ENCODE measurements at regions not wholly inside any gene's neighbourhood (a gene's known extent, or its start where the extent isn't known, plus 50 kb on each side); places are given as distances from the start of the nearest gene placed in this dataset.

DNA sequence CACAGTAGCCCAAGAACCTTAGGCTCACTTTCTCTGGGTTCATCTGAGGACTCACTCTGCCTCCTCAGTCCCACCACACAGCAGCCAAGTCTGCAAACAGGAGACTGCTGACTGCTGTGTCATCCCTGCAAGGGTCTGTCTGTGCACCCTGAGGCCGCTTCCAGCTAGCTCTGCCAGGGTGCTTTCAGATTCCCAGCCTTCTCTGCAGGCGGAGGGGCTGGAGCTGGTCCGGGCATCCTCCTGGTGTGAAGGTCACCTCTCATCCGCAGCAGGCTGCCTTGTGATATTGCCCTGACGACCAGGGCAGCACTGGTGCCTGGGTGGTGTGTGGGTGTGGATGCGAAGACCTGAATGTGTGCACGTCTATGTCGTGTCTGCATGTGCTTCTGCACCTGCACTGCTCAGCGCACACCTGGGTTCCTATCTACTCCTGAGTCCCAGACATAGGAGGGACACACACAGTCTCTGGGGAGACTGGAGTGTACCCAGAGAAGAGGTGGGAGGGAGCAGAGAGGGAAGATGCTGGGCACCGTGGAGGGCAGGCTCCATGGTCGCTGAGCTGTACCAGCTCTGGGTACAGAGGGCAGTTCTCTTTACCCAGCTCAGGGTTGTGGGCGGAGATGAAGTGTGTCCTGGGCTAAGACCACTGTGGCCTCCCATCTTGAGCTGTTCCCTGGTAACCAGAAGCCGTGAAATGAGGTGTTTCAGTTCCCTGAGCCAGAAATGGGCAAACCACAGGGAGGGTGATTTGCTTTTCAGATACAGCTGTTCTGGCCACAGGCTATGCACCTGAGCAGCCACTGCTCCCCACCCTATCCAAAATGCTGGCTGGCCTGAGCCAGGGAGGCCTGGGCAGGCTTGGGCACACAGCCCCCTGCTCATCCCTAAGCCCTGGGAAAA, 160.9 kb upstream of the CSF3R start:
- intact Hi-C loops (cut with DNase I) = no loop called here
- Histone ChIP-seq H3K4me3 (no peak overlapping the region), H3K9me3 (no peaks in the 10 kb centered on the region), H3K36me3 (no peaks in the 10 kb centered on the region), H3K27me3 (peaks cover 0 to 41% (median 0%) of the 10 kb centered on the region in 4 donors), H3K4me1 (no peaks in the 10 kb centered on the region), H3K27ac (no peak overlapping the region)
- no peak for DNase-seq
- TF ChIP-seq, protein P1, sequence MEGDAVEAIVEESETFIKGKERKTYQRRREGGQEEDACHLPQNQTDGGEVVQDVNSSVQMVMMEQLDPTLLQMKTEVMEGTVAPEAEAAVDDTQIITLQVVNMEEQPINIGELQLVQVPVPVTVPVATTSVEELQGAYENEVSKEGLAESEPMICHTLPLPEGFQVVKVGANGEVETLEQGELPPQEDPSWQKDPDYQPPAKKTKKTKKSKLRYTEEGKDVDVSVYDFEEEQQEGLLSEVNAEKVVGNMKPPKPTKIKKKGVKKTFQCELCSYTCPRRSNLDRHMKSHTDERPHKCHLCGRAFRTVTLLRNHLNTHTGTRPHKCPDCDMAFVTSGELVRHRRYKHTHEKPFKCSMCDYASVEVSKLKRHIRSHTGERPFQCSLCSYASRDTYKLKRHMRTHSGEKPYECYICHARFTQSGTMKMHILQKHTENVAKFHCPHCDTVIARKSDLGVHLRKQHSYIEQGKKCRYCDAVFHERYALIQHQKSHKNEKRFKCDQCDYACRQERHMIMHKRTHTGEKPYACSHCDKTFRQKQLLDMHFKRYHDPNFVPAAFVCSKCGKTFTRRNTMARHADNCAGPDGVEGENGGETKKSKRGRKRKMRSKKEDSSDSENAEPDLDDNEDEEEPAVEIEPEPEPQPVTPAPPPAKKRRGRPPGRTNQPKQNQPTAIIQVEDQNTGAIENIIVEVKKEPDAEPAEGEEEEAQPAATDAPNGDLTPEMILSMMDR (IDR thresholded peaks at IDR 0.05) = no peak
- TF ChIP-seq POLR2A (IDR thresholded peaks at IDR 0.05) = no peak
- WGBS, 2 donors = 59 to 74% methylated on average over 4 to 11 of the region's 13 CpGs

DNA sequence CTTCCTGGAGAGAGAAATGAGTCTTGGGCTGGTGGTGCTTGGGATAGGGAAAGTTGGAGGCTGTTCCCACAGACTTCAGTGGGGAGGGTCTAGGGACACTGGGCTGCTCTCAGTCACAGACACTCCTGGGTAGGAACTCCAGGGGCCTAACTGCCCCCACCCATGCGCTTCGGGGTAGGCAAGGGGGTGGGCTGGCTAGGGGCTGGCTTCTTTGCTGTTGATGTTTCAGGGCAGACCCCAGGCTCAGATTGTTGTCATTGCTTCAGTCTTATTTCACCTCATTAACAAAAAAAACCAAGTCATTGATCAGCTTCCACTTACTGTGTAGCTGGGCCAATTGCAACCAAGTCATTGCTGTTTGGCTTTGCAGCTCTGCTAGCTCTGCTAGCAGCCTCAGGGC, 160.1 kb upstream of the CSF3R start:
- Histone ChIP-seq H3K27me3 (peaks cover 0 to 33% (median 0%) of the 10 kb centered on the region in 4 donors), H3K27ac (no peak overlapping the region), H3K4me3 (no peak overlapping the region), H3K36me3 (no peaks in the 10 kb centered on the region), H3K9me3 (no peaks in the 10 kb centered on the region), H3K4me1 (no peaks in the 10 kb centered on the region)
- 67% methylated on average over 2 of the region's 2 CpGs; no CpG with 5 or more reads in 1 of the 2 donors for WGBS, 2 donors
- DNase-seq = no peak
- TF ChIP-seq, protein P1 (IDR thresholded peaks at IDR 0.05) = no peak
- TF ChIP-seq POLR2A (IDR thresholded peaks at IDR 0.05) = no peak
- intact Hi-C loops (cut with DNase I) = no loop called here

DNA sequence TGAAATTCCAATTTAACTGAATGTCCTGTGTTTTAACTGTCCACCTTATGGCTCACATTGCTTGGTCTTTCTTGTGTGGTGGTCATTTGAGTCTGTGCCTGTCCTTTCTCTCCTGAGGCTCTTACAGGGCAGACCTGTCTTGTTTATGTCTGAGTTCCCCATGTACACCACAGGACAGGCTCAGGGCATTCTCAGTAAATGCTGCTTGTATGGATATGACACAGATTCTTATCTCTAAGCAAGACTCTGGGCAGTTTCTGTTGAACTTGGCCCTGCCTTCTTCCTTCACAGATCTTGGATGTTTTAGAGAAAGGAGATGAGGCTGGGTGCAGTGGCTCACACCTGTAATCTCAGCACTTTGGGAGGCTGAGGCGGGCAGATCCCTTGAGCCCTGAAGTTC, 159.1 kb upstream of the CSF3R start:
- TF ChIP-seq, protein P1 (IDR thresholded peaks at IDR 0.05) = no peak
- TF ChIP-seq POLR2A (IDR thresholded peaks at IDR 0.05) = no peak
- Histone ChIP-seq H3K4me1 (no peaks in the 10 kb centered on the region), H3K4me3 (no peak overlapping the region), H3K27me3 (peaks cover 0 to 33% (median 0%) of the 10 kb centered on the region in 4 donors), H3K36me3 (no peaks in the 10 kb centered on the region), H3K9me3 (no peaks in the 10 kb centered on the region), H3K27ac (no peak overlapping the region)
- intact Hi-C loops (cut with DNase I) = no loop called here
- no peak for DNase-seq
- WGBS, 2 donors = 80% methylated on average over 1 of the region's 1 CpG; no CpG with 5 or more reads in 1 of the 2 donors

DNA sequence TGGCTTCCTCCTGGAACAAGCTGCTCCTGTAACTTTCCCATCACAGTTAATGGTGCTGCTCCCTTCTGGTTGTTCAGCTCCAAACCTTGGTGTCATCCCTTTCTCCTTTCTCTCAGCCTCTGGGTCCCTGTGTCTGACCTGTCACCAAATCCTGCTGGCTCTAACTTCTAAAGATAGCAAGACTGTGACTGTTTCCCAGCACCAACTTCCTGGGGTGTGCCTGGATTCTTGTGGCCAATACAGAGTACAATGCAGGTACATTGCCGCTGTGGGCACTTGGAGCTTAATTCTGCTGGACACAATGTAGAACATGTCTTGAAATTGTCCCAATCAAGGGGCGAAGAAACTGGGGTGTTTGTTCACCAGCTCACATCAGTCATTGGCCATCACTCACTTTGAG, 156.7 kb upstream of the CSF3R start:
- Histone ChIP-seq H3K4me1 (no peaks in the 10 kb centered on the region), H3K9me3 (no peaks in the 10 kb centered on the region), H3K27ac (no peak overlapping the region), H3K36me3 (no peaks in the 10 kb centered on the region), H3K4me3 (no peak overlapping the region), H3K27me3 (peaks cover 0 to 31% (median 0%) of the 10 kb centered on the region in 4 donors)
- 80 to 100% methylated on average over 1 to 2 of the region's 2 CpGs for WGBS, 2 donors
- intact Hi-C loops (cut with DNase I) = no loop called here
- no peak for TF ChIP-seq POLR2A (IDR thresholded peaks at IDR 0.05)
- TF ChIP-seq, protein P1 (IDR thresholded peaks at IDR 0.05) = no peak
- DNase-seq = no peak

DNA sequence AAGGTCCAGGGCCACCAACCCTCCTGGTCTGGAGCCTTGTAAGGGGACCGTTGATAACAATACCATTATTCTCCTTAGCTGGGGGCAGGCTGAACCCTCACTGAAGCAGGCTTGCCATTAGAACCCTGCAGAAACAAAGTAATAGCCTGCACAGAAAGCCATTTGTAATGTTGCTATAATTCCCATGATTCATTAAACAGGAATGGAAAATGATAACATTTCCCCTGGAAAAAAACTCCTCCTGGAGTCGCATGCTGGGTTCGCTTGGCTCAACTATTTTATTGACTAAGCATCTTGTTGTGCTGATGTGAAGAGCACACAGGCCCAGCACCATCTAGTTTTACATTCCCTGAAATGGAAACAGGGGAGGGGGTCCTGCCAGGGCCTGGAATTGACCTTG, 155.6 kb upstream of the CSF3R start:
- Histone ChIP-seq H3K4me1 (no peaks in the 10 kb centered on the region), H3K36me3 (no peaks in the 10 kb centered on the region), H3K27me3 (peaks cover 0 to 22% (median 0%) of the 10 kb centered on the region in 4 donors), H3K27ac (no peak overlapping the region), H3K9me3 (no peaks in the 10 kb centered on the region), H3K4me3 (no peak overlapping the region)
- no peak for DNase-seq
- TF ChIP-seq, protein P1 (IDR thresholded peaks at IDR 0.05) = no peak
- no peak for TF ChIP-seq POLR2A (IDR thresholded peaks at IDR 0.05)
- WGBS, 2 donors = 56 to 60% methylated on average over 3 of the region's 3 CpGs
- intact Hi-C loops (cut with DNase I) = no loop called here

Measured in esophagus squamous epithelium (tissue), 5 donors.